ENCODE measurements at regions not wholly inside any gene's neighbourhood (a gene's known extent, or its start where the extent isn't known, plus 50 kb on each side); places are given as distances from the start of the nearest gene placed in this dataset.

- H3K4me3 ChIP-seq (ENCODE audit: low read depth, low read length), result no peak overlapping the region
- peak; percentile 45 for DNase-seq (ENCODE audit: low read depth, low spot score)
- in situ Hi-C loops (cut with HindIII; ENCODE audit: low sequenced_read_pairs), result no loop called here
- TF ChIP-seq CTCF (IDR thresholded peaks at IDR 0.05; ENCODE audit: low read depth, low read length), result no peak
These were observed 445.0 kb downstream of the CDH26 start for GRCh38 chr20:60403105-60403741.

GRCh38 chr20:60407011-60407771 is 449.0 kb downstream of the CDH26 start:
- in situ Hi-C loops (cut with HindIII; ENCODE audit: low sequenced_read_pairs), result no loop called here
- no peak for TF ChIP-seq CTCF (IDR thresholded peaks at IDR 0.05; ENCODE audit: low read depth, low read length)
- DNase-seq (ENCODE audit: low read depth, low spot score), result no peak
- no peak overlapping the region for H3K4me3 ChIP-seq (ENCODE audit: low read depth, low read length)

GRCh38 chr20:60407938-60408337 is 449.7 kb downstream of the CDH26 start:
- no peak for DNase-seq (ENCODE audit: low read depth, low spot score)
- H3K4me3 ChIP-seq (ENCODE audit: low read depth, low read length), result no peak overlapping the region
- no peak for TF ChIP-seq CTCF (IDR thresholded peaks at IDR 0.05; ENCODE audit: low read depth, low read length)
- in situ Hi-C loops (cut with HindIII; ENCODE audit: low sequenced_read_pairs), result no loop called here

GRCh38 chr20:60408435-60408834 is 450.2 kb downstream of the CDH26 start:
- no peak for DNase-seq (ENCODE audit: low read depth, low spot score)
- TF ChIP-seq CTCF (IDR thresholded peaks at IDR 0.05; ENCODE audit: low read depth, low read length), result no peak
- in situ Hi-C loops (cut with HindIII; ENCODE audit: low sequenced_read_pairs), result no loop called here
- no peak overlapping the region for H3K4me3 ChIP-seq (ENCODE audit: low read depth, low read length)

- TF ChIP-seq CTCF (IDR thresholded peaks at IDR 0.05; ENCODE audit: low read depth, low read length), result no peak
- no peak for DNase-seq (ENCODE audit: low read depth, low spot score)
- in situ Hi-C loops (cut with HindIII; ENCODE audit: low sequenced_read_pairs), result no loop called here
- no peak overlapping the region for H3K4me3 ChIP-seq (ENCODE audit: low read depth, low read length)
These were observed 452.5 kb downstream of the CDH26 start for GRCh38 chr20:60410618-60411264.

- no peak for TF ChIP-seq CTCF (IDR thresholded peaks at IDR 0.05; ENCODE audit: low read depth, low read length)
- no peak for DNase-seq (ENCODE audit: low read depth, low spot score)
- H3K4me3 ChIP-seq (ENCODE audit: low read depth, low read length), result no peak overlapping the region
- in situ Hi-C loops (cut with HindIII; ENCODE audit: low sequenced_read_pairs), result no loop called here
These were observed 453.6 kb downstream of the CDH26 start for GRCh38 chr20:60411813-60412212.
